ENCODE measurements at regions not wholly inside any gene's neighbourhood (a gene's known extent, or its start where the extent isn't known, plus 50 kb on each side); places are given as distances from the start of the nearest gene placed in this dataset.

DNA sequence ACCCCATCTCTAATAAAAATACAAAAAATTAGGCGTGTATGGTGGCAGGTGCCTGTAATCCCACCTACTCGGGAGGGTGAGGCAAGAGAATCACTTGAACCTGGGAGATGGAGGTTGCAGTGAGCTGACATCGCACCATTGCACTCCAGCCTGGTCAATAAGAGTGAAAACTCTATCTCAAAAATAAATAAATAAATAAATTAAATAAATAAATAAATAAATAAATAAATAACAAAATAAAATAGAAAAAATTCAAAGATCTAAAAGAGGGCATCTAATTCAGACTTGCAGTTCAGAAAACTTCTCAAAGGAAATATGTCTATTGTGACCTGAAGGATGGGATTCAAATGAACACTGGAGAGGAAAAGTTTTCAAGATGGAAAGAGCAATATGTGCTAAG is 1085.1 kb downstream of the SORCS3 start:
- no peaks in the 10 kb centered on the region for H3K27me3 ChIP-seq
- 51% methylated on average over 3 of the region's 3 CpGs for WGBS (ENCODE audit: insufficient coverage, low coverage, low lambda C conversion rate, missing lambda C conversion rate)
- H3K4me1 ChIP-seq = no peaks in the 10 kb centered on the region
- no peak overlapping the region for H3K4me3 ChIP-seq
- TF ChIP-seq POLR2A (IDR thresholded peaks at IDR 0.05) (no peak), CTCF (IDR thresholded peaks at IDR 0.05) (no peak)
- H3K9me3 ChIP-seq = no peaks in the 10 kb centered on the region
- H3K36me3 ChIP-seq = no peaks in the 10 kb centered on the region
- DNase-seq (no peak), ATAC-seq (no peak)
- intact Hi-C loops (cut with DNase I) = no loop called here
- no peak overlapping the region for H3K27ac ChIP-seq

- no peaks in the 10 kb centered on the region for H3K27me3 ChIP-seq
- 79% methylated on average over 8 of the region's 8 CpGs for WGBS (ENCODE audit: insufficient coverage, low coverage, low lambda C conversion rate, missing lambda C conversion rate)
- no peaks in the 10 kb centered on the region for H3K9me3 ChIP-seq
- no peak overlapping the region for H3K4me3 ChIP-seq
- no peak for DNase-seq
- TF ChIP-seq CTCF (IDR thresholded peaks at IDR 0.05) (no peak), POLR2A (IDR thresholded peaks at IDR 0.05) (no peak)
- H3K27ac ChIP-seq = no peak overlapping the region
- H3K36me3 ChIP-seq = no peaks in the 10 kb centered on the region
- H3K4me1 ChIP-seq = no peaks in the 10 kb centered on the region
- intact Hi-C loops (cut with DNase I) = no loop called here
- ATAC-seq = no peak
These were observed 1083.9 kb downstream of the SORCS3 start for GRCh38 chr10:105725007-105725406.

GRCh38 chr10:105718207-105718995 is 1077.3 kb downstream of the SORCS3 start:
- 35% methylated on average over 3 of the region's 3 CpGs for WGBS (ENCODE audit: insufficient coverage, low coverage, low lambda C conversion rate, missing lambda C conversion rate)
- intact Hi-C loops (cut with DNase I) = no loop called here
- Histone ChIP-seq H3K27me3 (no peaks in the 10 kb centered on the region), H3K27ac (no peak overlapping the region), H3K36me3 (no peaks in the 10 kb centered on the region), H3K4me1 (no peaks in the 10 kb centered on the region), H3K4me3 (no peak overlapping the region), H3K9me3 (no peaks in the 10 kb centered on the region)
- ATAC-seq (no peak), DNase-seq (no peak)
- no peak for TF ChIP-seq CTCF (IDR thresholded peaks at IDR 0.05)
- TF ChIP-seq POLR2A (IDR thresholded peaks at IDR 0.05) = no peak

DNA sequence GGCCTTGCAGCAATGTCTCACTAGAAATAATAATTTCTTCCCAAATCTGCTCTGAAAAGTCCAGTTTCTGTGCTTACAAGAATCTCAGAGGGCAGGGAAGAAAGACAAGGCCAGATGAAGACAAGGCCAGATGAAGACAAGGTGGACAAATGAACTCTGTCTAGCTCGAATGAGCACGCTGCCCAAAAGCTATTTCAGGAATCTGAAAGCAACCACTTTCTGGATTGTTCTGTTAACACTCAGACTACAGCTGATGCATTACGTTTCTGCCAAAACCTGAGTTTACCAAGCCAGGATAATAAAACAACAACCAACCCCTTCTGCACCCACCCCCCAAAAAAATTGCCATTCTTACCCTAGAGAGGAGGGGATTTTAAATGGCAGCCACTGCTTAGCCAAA is 1073.6 kb downstream of the SORCS3 start:
- Histone ChIP-seq H3K4me1 (no peaks in the 10 kb centered on the region), H3K4me3 (no peak overlapping the region), H3K27ac (no peak overlapping the region), H3K36me3 (no peaks in the 10 kb centered on the region), H3K9me3 (no peaks in the 10 kb centered on the region), H3K27me3 (no peaks in the 10 kb centered on the region)
- 44% methylated on average over 3 of the region's 3 CpGs for WGBS (ENCODE audit: insufficient coverage, low coverage, low lambda C conversion rate, missing lambda C conversion rate)
- no peak for DNase-seq
- TF ChIP-seq POLR2A (IDR thresholded peaks at IDR 0.05) (no peak), CTCF (IDR thresholded peaks at IDR 0.05) (no peak)
- no peak for ATAC-seq
- intact Hi-C loops (cut with DNase I) = no loop called here

Data from right lobe of liver (tissue), 6 donors.